ENCODE measurements at regions not wholly inside any gene's neighbourhood (a gene's known extent, or its start where the extent isn't known, plus 50 kb on each side); places are given as distances from the start of the nearest gene placed in this dataset.
"Not testable (repeated sequence)": the region's sequence is repeated elsewhere in the genome, so short reads cannot be mapped to it uniquely, and the experiment has no call there.

GRCh38 chr15:66959875-66960274 is 105.5 kb upstream of the SMAD3 start:
- no peak for DNase-seq
- no peak for TF ChIP-seq POLR2A (IDR thresholded peaks at IDR 0.05; ENCODE audit: low read length)
- TF ChIP-seq GATA1 (IDR thresholded peaks at IDR 0.05; ENCODE audit: low read depth, low read length), result no peak

- TF ChIP-seq POLR2A (IDR thresholded peaks at IDR 0.05; ENCODE audit: low read length) (no peak), GATA1 (IDR thresholded peaks at IDR 0.05; ENCODE audit: low read depth, low read length) (no peak)
- DNase-seq, result no peak
These were observed 104.9 kb upstream of the SMAD3 start for GRCh38 chr15:66960519-66960918.

- DNase-seq, result no peak
- no peak for TF ChIP-seq POLR2A (IDR thresholded peaks at IDR 0.05; ENCODE audit: low read length)
- no peak for TF ChIP-seq GATA1 (IDR thresholded peaks at IDR 0.05; ENCODE audit: low read depth, low read length)
These were observed 104.0 kb upstream of the SMAD3 start for GRCh38 chr15:66961407-66961884.

GRCh38 chr15:66961901-66962300 is 103.5 kb upstream of the SMAD3 start:
- TF ChIP-seq GATA1 (IDR thresholded peaks at IDR 0.05; ENCODE audit: low read depth, low read length) (no peak), POLR2A (IDR thresholded peaks at IDR 0.05; ENCODE audit: low read length) (no peak)
- no peak for DNase-seq

DNA sequence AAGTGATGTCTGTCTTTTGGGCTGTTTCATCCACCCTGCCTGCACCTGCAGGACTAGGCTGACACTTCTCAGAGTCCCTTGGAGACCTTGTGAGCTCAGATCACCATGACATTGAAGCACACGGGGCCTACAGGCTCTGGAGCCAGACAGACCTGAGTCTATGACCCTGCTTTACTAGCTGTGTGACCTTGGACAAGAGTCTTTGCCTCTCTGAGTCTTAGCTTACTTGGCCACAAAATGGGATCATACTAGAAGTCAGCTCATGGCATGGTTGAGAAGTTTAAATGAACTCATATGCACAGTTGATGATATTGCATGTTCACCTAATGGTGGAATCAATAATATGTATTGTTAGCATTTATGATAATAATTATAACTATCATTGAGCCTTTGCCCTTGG is 102.9 kb upstream of the SMAD3 start:
- no peak for TF ChIP-seq POLR2A (IDR thresholded peaks at IDR 0.05; ENCODE audit: low read length)
- TF ChIP-seq GATA1 (IDR thresholded peaks at IDR 0.05; ENCODE audit: low read depth, low read length), result no peak
- no peak for DNase-seq

GRCh38 chr15:66963084-66963483 is 102.3 kb upstream of the SMAD3 start:
- no peak for DNase-seq
- no peak for TF ChIP-seq GATA1 (IDR thresholded peaks at IDR 0.05; ENCODE audit: low read depth, low read length)
- no peak for TF ChIP-seq POLR2A (IDR thresholded peaks at IDR 0.05; ENCODE audit: low read length)

DNA sequence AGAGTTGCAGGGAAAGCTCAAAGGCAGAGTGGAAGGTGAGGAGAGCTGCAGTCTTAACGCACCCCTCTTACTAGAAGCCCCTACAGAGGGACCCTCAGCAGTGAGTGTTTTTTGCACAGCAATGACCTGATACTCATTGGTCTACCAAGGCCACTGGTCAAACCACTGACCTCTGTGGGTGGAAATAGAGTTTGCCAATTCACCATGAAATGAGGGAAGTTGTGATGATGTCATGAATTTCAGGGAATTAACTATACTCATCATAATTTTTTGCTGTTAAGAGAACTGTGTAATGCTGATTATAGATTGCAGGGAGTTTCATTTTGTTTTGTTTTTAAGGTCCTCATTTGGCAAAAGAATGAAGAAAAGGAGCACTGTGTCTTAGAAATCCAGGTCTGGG is 101.7 kb upstream of the SMAD3 start:
- no peak for DNase-seq
- TF ChIP-seq GATA1 (IDR thresholded peaks at IDR 0.05; ENCODE audit: low read depth, low read length), result no peak
- TF ChIP-seq POLR2A (IDR thresholded peaks at IDR 0.05; ENCODE audit: low read length), result no peak

- DNase-seq, result no peak
- no peak for TF ChIP-seq GATA1 (IDR thresholded peaks at IDR 0.05; ENCODE audit: low read depth, low read length)
These were observed 101.2 kb upstream of the SMAD3 start for GRCh38 chr15:66964111-66964738.

- TF ChIP-seq POLR2A (IDR thresholded peaks at IDR 0.05; ENCODE audit: low read length) (no peak), GATA1 (IDR thresholded peaks at IDR 0.05; ENCODE audit: low read depth, low read length) (no peak)
- DNase-seq, result no peak
These were observed 100.6 kb upstream of the SMAD3 start for GRCh38 chr15:66964791-66965190.

- no peak for TF ChIP-seq POLR2A (IDR thresholded peaks at IDR 0.05; ENCODE audit: low read length)
- TF ChIP-seq GATA1 (IDR thresholded peaks at IDR 0.05; ENCODE audit: low read depth, low read length), result no peak
- no peak for DNase-seq
These were observed 100.1 kb upstream of the SMAD3 start for GRCh38 chr15:66965201-66965900.

DNA sequence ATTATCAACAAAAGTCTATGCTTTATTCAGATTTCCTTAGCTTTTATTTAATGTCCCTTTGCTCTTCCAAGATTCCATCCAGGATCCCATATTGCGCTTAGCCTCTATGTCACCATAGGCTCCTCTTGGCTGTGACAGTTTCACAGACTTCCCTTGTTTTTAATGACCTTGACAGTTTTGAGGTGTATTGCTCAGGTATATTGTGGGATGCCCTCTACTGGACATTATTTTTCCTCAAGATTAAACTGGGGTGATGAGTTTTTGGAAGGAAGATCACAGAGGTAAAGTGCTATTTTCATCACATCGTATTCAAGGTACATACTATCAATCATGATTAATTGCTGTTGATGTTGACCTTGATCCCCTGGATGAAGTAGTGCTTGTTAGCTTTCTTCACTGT is 99.1 kb upstream of the SMAD3 start:
- DNase-seq, result peak in 1 of 2 experiments; percentile 15
- TF ChIP-seq POLR2A (IDR thresholded peaks at IDR 0.05; ENCODE audit: low read length) (no peak), GATA1 (IDR thresholded peaks at IDR 0.05; ENCODE audit: low read depth, low read length) (no peak)

DNA sequence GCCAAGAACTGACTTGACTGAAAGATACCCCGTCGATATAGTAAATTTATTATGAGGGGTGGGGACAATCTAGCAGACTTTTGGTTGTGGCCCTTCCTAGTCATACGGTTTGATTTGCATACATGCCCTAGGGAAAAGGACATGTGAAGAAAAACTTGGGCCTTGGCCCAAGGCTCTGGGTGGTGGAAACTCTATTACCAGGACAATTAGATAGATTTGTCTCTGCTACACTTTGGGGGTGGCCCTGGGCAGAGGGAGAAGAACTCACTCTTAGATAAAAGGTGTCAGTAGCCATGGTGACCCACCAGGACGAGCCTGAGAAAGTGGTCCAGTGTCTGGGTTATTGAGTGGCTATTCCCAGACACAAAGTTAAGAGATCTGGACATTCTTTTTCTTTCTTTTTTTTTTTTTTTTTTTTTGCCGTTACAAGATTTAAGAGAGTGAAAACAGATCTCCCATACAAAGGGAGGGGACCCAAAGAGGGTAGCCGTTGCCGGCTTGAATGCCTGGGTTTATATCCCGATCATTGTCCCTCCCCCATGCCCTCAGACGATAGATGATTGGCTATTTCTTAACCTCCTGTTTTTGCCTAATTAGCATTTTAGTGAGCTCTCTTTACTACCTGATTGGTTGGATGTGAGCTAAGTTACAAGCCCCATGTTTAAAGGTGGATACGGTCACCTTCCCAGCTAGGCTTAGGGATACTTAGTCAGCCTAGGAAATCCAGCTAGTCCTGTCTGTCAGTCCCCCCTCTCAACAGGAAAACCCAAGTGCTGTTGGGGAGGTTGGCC is 96.4 kb upstream of the SMAD3 start:
- no peak for DNase-seq
- TF ChIP-seq GATA1 (IDR thresholded peaks at IDR 0.05; ENCODE audit: low read depth, low read length), result no peak
- TF ChIP-seq POLR2A (IDR thresholded peaks at IDR 0.05; ENCODE audit: low read length), result no peak

GRCh38 chr15:66974131-66974530 is 91.3 kb upstream of the SMAD3 start:
- DNase-seq, result not testable (repeated sequence)

- not testable (repeated sequence) for DNase-seq
These were observed 89.2 kb upstream of the SMAD3 start for GRCh38 chr15:66976106-66976640.

GRCh38 chr15:66980326-66980725 is 85.1 kb upstream of the SMAD3 start:
- not testable (repeated sequence) for DNase-seq
